Right cardiac atrium (tissue), 5 donors: ENCODE measurements at regions not wholly inside any gene's neighbourhood (a gene's known extent, or its start where the extent isn't known, plus 50 kb on each side); places are given as distances from the start of the nearest gene placed in this dataset.
A peak's percentile ranks its signal among the peaks of the same experiment; 100 is the strongest.

Experiments used
- ATAC-seq, 2 donors: fragments of 200-7000 bp; cut with Tn5 transposase; one replicate each; pipeline versions ENCODE4 v1.8.0 to v1.9.1; 2020; ENCODE audit warnings: moderate library complexity in 2 of 2, mild to moderate bottlenecking in 1 of 2
- DNase-seq, 3 donors: peaks; one replicate each; pipeline ENCODE4 v3.0.0-alpha.2; 2020
- H3K27ac ChIP-seq: one replicate; pipeline ENCODE4 v1.5.1; 2013; ENCODE audit warnings: mild to moderate bottlenecking, low read length, control low read depth, moderate library complexity
- H3K27me3 ChIP-seq: one replicate; pipeline ENCODE4 v1.6.1; 2013; ENCODE audit not compliant: control insufficient read depth, insufficient read depth
- H3K4me1 ChIP-seq: one replicate; pipeline ENCODE4 v1.6.1; 2013; ENCODE audit warnings: low read length; ENCODE audit not compliant: control insufficient read depth, insufficient read depth
- H3K4me3 ChIP-seq: one replicate; pipeline ENCODE4 v1.5.1; 2013; ENCODE audit warnings: low read length, control low read depth
- H3K9me3 ChIP-seq: one replicate; pipeline ENCODE4 v1.6.1; 2013; ENCODE audit warnings: low read length; ENCODE audit not compliant: control insufficient read depth
- WGBS: extraction: QIAGEN DNeasy Blood & Tissue Kit; methylation state at CpG from one replicate; pipeline ENCODE4 v1.1.7; 2013; 5-methylcytosine and 5-hydroxymethylcytosine counted together
- intact Hi-C, 4 donors: fragments of 100-400 bp; cut with DNase I; formaldehyde crosslinking; loops; one replicate each; pipeline versions ENCODE4 v1.11.0 to v1.14.0; 2022 to 2023
- donor health status: healthy with polysubstance abuse.
- donor health status: DM: no; HTN: yes; CAD: no.
- donor health status: DM: no; HTN: no; CAD: no.
- donor health status: DM: no; HTN: yes; CAD: no; lungs with severe emphysema.
- donor health status: DM: yes; HTN: yes; CAD: no.

- Histone ChIP-seq H3K27me3 (no peaks in the 10 kb centered on the region), H3K4me1 (no peaks in the 10 kb centered on the region), H3K9me3 (no peaks in the 10 kb centered on the region), H3K27ac (no peak overlapping the region), H3K4me3 (no peak overlapping the region)
- DNase-seq: no peak
- intact Hi-C loops: no loop called here
- WGBS: 88% methylated on average over 3 of the region's 3 CpGs
- ATAC-seq: no peak
Observed at GRCh38 chr13:21228738-21229137, 52.3 kb downstream of the MRPL57 start.

- 92% methylated on average over 7 of the region's 7 CpGs for WGBS
- no peak overlapping the region for H3K4me3 ChIP-seq
- no peaks in the 10 kb centered on the region for H3K9me3 ChIP-seq
- no peaks in the 10 kb centered on the region for H3K27me3 ChIP-seq
- no peaks in the 10 kb centered on the region for H3K4me1 ChIP-seq
- DNase-seq (no peak), ATAC-seq (no peak)
- H3K27ac ChIP-seq: no peak overlapping the region
- intact Hi-C loops: no loop called here
Observed at GRCh38 chr13:21229241-21230024, 53.0 kb downstream of the MRPL57 start.

- no peak overlapping the region for H3K4me3 ChIP-seq
- H3K9me3 ChIP-seq: no peaks in the 10 kb centered on the region
- DNase-seq (no peak), ATAC-seq (no peak)
- 59% methylated on average over 3 of the region's 3 CpGs for WGBS
- intact Hi-C loops: no loop called here
- no peaks in the 10 kb centered on the region for H3K4me1 ChIP-seq
- H3K27me3 ChIP-seq: no peaks in the 10 kb centered on the region
- H3K27ac ChIP-seq: no peak overlapping the region
Observed at GRCh38 chr13:21230516-21230915, 54.1 kb downstream of the MRPL57 start.

GRCh38 chr13:21231426-21231940 lies 55.0 kb downstream of the MRPL57 start:
- WGBS: 65% methylated on average over 5 of the region's 5 CpGs
- H3K4me3 ChIP-seq: no peak overlapping the region
- no peak for DNase-seq
- H3K9me3 ChIP-seq: no peaks in the 10 kb centered on the region
- H3K27me3 ChIP-seq: no peaks in the 10 kb centered on the region
- intact Hi-C loops: no loop called here
- no peaks in the 10 kb centered on the region for H3K4me1 ChIP-seq
- no peak overlapping the region for H3K27ac ChIP-seq
- no peak for ATAC-seq

- intact Hi-C loops: no loop called here
- peak in 2 of 3 donors; percentile 30 to 53 for DNase-seq
- Histone ChIP-seq H3K4me3 (no peak overlapping the region), H3K4me1 (no peaks in the 10 kb centered on the region), H3K27me3 (no peaks in the 10 kb centered on the region), H3K27ac (no peak overlapping the region), H3K9me3 (no peaks in the 10 kb centered on the region)
- ATAC-seq: peak; percentile 76 to 78
- 50% methylated on average over 8 of the region's 8 CpGs for WGBS
Observed at GRCh38 chr13:21232196-21232595, 55.7 kb downstream of the MRPL57 start.

- DNase-seq (no peak), ATAC-seq (peak; percentile 25 to 46)
- H3K27me3 ChIP-seq: no peaks in the 10 kb centered on the region
- H3K9me3 ChIP-seq: no peaks in the 10 kb centered on the region
- intact Hi-C loops: no loop called here
- H3K4me1 ChIP-seq: no peaks in the 10 kb centered on the region
- 50% methylated on average over 3 of the region's 3 CpGs for WGBS
- H3K4me3 ChIP-seq: no peak overlapping the region
- no peak overlapping the region for H3K27ac ChIP-seq
Observed at GRCh38 chr13:21232599-21232998, 56.1 kb downstream of the MRPL57 start.

- intact Hi-C loops: no loop called here
- H3K4me3 ChIP-seq: no peak overlapping the region
- ATAC-seq (no peak), DNase-seq (no peak)
- 71% methylated on average over 3 of the region's 3 CpGs for WGBS
- no peak overlapping the region for H3K27ac ChIP-seq
- H3K4me1 ChIP-seq: no peaks in the 10 kb centered on the region
- no peaks in the 10 kb centered on the region for H3K9me3 ChIP-seq
- H3K27me3 ChIP-seq: no peaks in the 10 kb centered on the region
Observed at GRCh38 chr13:21233086-21233485, 56.6 kb downstream of the MRPL57 start.

- Histone ChIP-seq H3K9me3 (no peaks in the 10 kb centered on the region), H3K27ac (no peak overlapping the region), H3K4me1 (no peaks in the 10 kb centered on the region), H3K27me3 (no peaks in the 10 kb centered on the region), H3K4me3 (no peak overlapping the region)
- ATAC-seq (no peak), DNase-seq (no peak)
- 42% methylated on average over 8 of the region's 8 CpGs for WGBS
- intact Hi-C loops: no loop called here
Observed at GRCh38 chr13:21234526-21234925, 58.1 kb downstream of the MRPL57 start.

GRCh38 chr13:21235174-21235573 lies 58.7 kb downstream of the MRPL57 start:
- 90% methylated on average over 12 of the region's 12 CpGs for WGBS
- intact Hi-C loops: no loop called here
- DNase-seq (no peak), ATAC-seq (no peak)
- H3K9me3 ChIP-seq: no peaks in the 10 kb centered on the region
- H3K4me1 ChIP-seq: no peaks in the 10 kb centered on the region
- no peak overlapping the region for H3K27ac ChIP-seq
- no peaks in the 10 kb centered on the region for H3K27me3 ChIP-seq
- no peak overlapping the region for H3K4me3 ChIP-seq

GRCh38 chr13:21237081-21237480 lies 60.6 kb downstream of the MRPL57 start:
- no peaks in the 10 kb centered on the region for H3K4me1 ChIP-seq
- no peak for ATAC-seq
- no peak overlapping the region for H3K27ac ChIP-seq

GRCh38 chr13:21238267-21238666 lies 61.8 kb downstream of the MRPL57 start:
- H3K27ac ChIP-seq: no peak overlapping the region
- no peaks in the 10 kb centered on the region for H3K27me3 ChIP-seq
- H3K4me1 ChIP-seq: no peaks in the 10 kb centered on the region
- no peak overlapping the region for H3K4me3 ChIP-seq
- no peak for DNase-seq
- intact Hi-C loops: no loop called here
- WGBS: 45% methylated on average over 2 of the region's 2 CpGs
- no peak for ATAC-seq
- no peaks in the 10 kb centered on the region for H3K9me3 ChIP-seq

More at GRCh38 chr13:21237081-21237480, 60.6 kb downstream of the MRPL57 start:
- Histone ChIP-seq H3K27me3 (no peaks in the 10 kb centered on the region), H3K9me3 (no peaks in the 10 kb centered on the region), H3K4me3 (no peak overlapping the region)
- intact Hi-C loops: no loop called here
- 79% methylated on average over 9 of the region's 9 CpGs for WGBS
- DNase-seq: no peak
